Kidney (tissue), 13 donors: ENCODE measurements at regions not wholly inside any gene's neighbourhood (a gene's known extent, or its start where the extent isn't known, plus 50 kb on each side); places are given as distances from the start of the nearest gene placed in this dataset.

Source experiments
- DNase-seq, 5 donors: peaks; one replicate each; pipeline ENCODE4 v3.0.0-alpha.2; 2013 to 2020
- FAIRE-seq: peaks from 2 replicates; lab custom pipeline; 2012; peaks lifted over from hg19 to GRCh38; lab: Jason Lieb, UNC
- H3K27ac ChIP-seq, 2 donors: one replicate each; pipeline ENCODE4 v1.7.0; 2013; ENCODE audit warnings: low read depth in 2 of 2, low read length in 2 of 2, inconsistent platforms in 1 of 2
- H3K27me3 ChIP-seq: one replicate; pipeline ENCODE4 v1.7.1; 2013; ENCODE audit warnings: low read length, inconsistent platforms; ENCODE audit not compliant: control insufficient read depth, insufficient read depth
- H3K36me3 ChIP-seq, 3 donors: one replicate each; pipeline versions ENCODE4 v1.7.0 to v1.7.1; 2013; ENCODE audit warnings: low read length in 3 of 3, control low read depth in 1 of 3, inconsistent platforms in 1 of 3; ENCODE audit not compliant: insufficient read depth in 3 of 3, control insufficient read depth in 2 of 3
- H3K4me1 ChIP-seq, 3 donors: one replicate each; pipeline versions ENCODE4 v1.7.0 to v1.7.1; 2013; ENCODE audit warnings: low read length in 3 of 3, inconsistent platforms in 1 of 3, low read depth in 1 of 3; ENCODE audit not compliant: control insufficient read depth in 2 of 3, insufficient read depth in 2 of 3
- H3K4me3 ChIP-seq, 3 donors: one replicate each; pipeline versions ENCODE4 v1.7.0 to v1.8.1; 2013; ENCODE audit warnings: low read length in 3 of 3, control low read depth in 1 of 3, inconsistent platforms in 1 of 3
- H3K9ac ChIP-seq, 3 donors: one replicate each; pipeline versions ENCODE4 v1.7.0 to v1.7.1; 2013; ENCODE audit warnings: low read length in 3 of 3, control low read depth in 1 of 3, inconsistent platforms in 1 of 3
- H3K9me3 ChIP-seq, 3 donors: one replicate each; pipeline versions ENCODE4 v1.7.0 to v1.7.1; 2013; ENCODE audit warnings: low read length in 3 of 3, control low read depth in 1 of 3, inconsistent platforms in 1 of 3; ENCODE audit not compliant: control insufficient read depth in 2 of 3, insufficient read depth in 1 of 3
- CTCF ChIP-seq: IDR thresholded peaks from 3 replicates; pipeline ENCODE4 v1.5.1; 2012; ENCODE audit warnings: mild to moderate bottlenecking, moderate library complexity, borderline replicate concordance; ENCODE audit not compliant: insufficient read depth; ENCODE audit errors: extremely low read depth
- intact Hi-C: fragments of 100-400 bp; cut with DNase I; formaldehyde crosslinking; loops from one replicate; pipeline ENCODE4 v1.11.1; 2022
- donor health status: control.
- donor health status: control.
- donor health status: control.
- donor health status: control.
- donor health status: control.
- donor health status: DM: yes; HTN: yes; CAD: no.
- donor health status: Normal renal cell carcinoma (clear cell type).

GRCh38 chr9:91119142-91119541 is 242.6 kb downstream of the AUH start:
- no peak for TF ChIP-seq CTCF
- Histone ChIP-seq H3K27me3 (no peaks in the 10 kb centered on the region), H3K9ac (no peak overlapping the region), H3K9me3 (no peaks in the 10 kb centered on the region), H3K36me3 (no peaks in the 10 kb centered on the region), H3K27ac (no peak overlapping the region), H3K4me3 (no peak overlapping the region), H3K4me1 (peaks cover 0 to 12% (median 7%) of the 10 kb centered on the region in 3 donors)
- no peak for FAIRE-seq
- DNase-seq, result no peak
- intact Hi-C loops, result no loop called here

GRCh38 chr9:91119679-91120078 is 242.0 kb downstream of the AUH start:
- Histone ChIP-seq H3K27ac (no peak overlapping the region), H3K9ac (no peak overlapping the region), H3K27me3 (no peaks in the 10 kb centered on the region), H3K4me1 (peaks cover 0 to 12% (median 7%) of the 10 kb centered on the region in 3 donors), H3K9me3 (no peaks in the 10 kb centered on the region), H3K4me3 (no peak overlapping the region), H3K36me3 (no peaks in the 10 kb centered on the region)
- no peak for TF ChIP-seq CTCF
- no peak for FAIRE-seq
- no peak for DNase-seq
- intact Hi-C loops, result no loop called here

GRCh38 chr9:91120200-91120599 is 241.5 kb downstream of the AUH start:
- FAIRE-seq (no peak), DNase-seq (no peak)
- H3K27me3 ChIP-seq, result no peaks in the 10 kb centered on the region
- no peak for TF ChIP-seq CTCF
- H3K4me3 ChIP-seq, result no peak overlapping the region
- intact Hi-C loops, result no loop called here
- no peak overlapping the region for H3K27ac ChIP-seq
- no peaks in the 10 kb centered on the region for H3K36me3 ChIP-seq
- peaks cover 0 to 12% (median 7%) of the 10 kb centered on the region in 3 donors for H3K4me1 ChIP-seq
- no peak overlapping the region for H3K9ac ChIP-seq
- no peaks in the 10 kb centered on the region for H3K9me3 ChIP-seq

- Histone ChIP-seq H3K27me3 (no peaks in the 10 kb centered on the region), H3K4me3 (no peak overlapping the region), H3K27ac (no peak overlapping the region), H3K9me3 (no peaks in the 10 kb centered on the region), H3K9ac (no peak overlapping the region), H3K36me3 (no peaks in the 10 kb centered on the region), H3K4me1 (peaks cover 0 to 12% (median 4%) of the 10 kb centered on the region in 3 donors)
- intact Hi-C loops, result no loop called here
- no peak for DNase-seq
- no peak for FAIRE-seq
- TF ChIP-seq CTCF, result no peak
Measured at GRCh38 chr9:91122755-91123154, 239.0 kb downstream of the AUH start.
